MG63 (cell line): ENCODE measurements at regions not wholly inside any gene's neighbourhood (a gene's known extent, or its start where the extent isn't known, plus 50 kb on each side); places are given as distances from the start of the nearest gene placed in this dataset.

Experiments
- DNase-seq: peaks from one replicate; pipeline ENCODE4 v3.0.0-alpha.2; 2020
- H3K27me3 ChIP-seq: fragments of 250-450 bp; sonication (Bioruptor Pico); 2 replicates; pipeline ENCODE4 v1.5.1; 2020; ENCODE audit warnings: mild to moderate bottlenecking, moderate library complexity
- H3K36me3 ChIP-seq: fragments of 250-450 bp; sonication (Bioruptor Pico); 2 replicates; pipeline ENCODE4 v1.5.1; 2020; ENCODE audit warnings: mild to moderate bottlenecking, moderate library complexity
- H3K4me3 ChIP-seq: fragments of 250-450 bp; sonication (Bioruptor Pico); 2 replicates; pipeline ENCODE4 v1.5.1; 2020; ENCODE audit warnings: mild to moderate bottlenecking, moderate library complexity
- H3K9me3 ChIP-seq: fragments of 250-450 bp; sonication (Bioruptor Pico); 2 replicates; pipeline ENCODE4 v1.5.1; 2020; ENCODE audit warnings: mild to moderate bottlenecking, moderate library complexity

DNA sequence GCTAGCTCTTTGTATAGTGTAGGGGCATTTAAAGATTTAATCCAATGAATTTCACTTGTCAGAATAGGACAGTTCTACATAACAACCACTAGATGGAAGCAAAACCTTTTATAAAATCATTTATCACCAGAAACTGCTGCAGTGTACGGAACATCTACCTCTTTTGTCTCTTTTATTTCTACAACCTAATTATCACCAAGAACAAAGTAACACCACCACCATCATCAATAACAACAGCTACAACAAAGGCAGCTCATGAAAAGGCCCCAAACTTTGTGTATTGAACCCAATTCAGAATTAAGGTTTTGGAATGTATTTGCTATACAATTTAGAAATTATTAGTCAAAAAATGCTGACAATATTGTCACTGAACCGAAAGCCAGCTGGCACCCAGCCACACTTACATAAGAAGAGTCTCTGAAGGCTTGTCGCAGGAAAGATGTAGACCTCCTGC lies 260.9 kb upstream of the RPS6KA3 start:
- Histone ChIP-seq H3K9me3 (no peaks in the 10 kb centered on the region), H3K4me3 (no peak overlapping the region), H3K27me3 (peaks cover 2% of the 10 kb centered on the region; the same call in 1 of the 2 replicates), H3K36me3 (no peaks in the 10 kb centered on the region)
- no peak for DNase-seq

DNA sequence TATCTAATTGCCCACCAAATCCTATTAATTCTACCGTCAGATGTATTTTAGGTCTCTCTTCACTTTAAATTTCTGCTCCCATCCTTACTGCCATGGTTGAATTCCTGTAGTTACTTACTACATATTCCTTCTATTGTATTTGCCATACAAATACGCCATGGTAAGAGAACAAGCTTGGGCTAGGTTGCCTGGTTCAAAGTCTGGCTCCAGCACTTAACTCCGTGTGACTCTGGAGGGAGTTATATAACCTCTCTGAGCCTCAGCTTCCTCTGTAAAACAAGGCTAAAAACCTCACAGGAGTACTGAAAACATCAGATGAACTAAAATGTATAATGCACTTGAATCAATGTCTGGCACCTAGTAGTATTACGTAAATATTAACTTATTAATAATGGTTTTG lies 260.3 kb upstream of the RPS6KA3 start:
- no peak for DNase-seq
- H3K9me3 ChIP-seq, result no peaks in the 10 kb centered on the region
- no peaks in the 10 kb centered on the region for H3K36me3 ChIP-seq
- peaks cover 2% of the 10 kb centered on the region; the same call in 1 of the 2 replicates for H3K27me3 ChIP-seq
- no peak overlapping the region for H3K4me3 ChIP-seq

DNA sequence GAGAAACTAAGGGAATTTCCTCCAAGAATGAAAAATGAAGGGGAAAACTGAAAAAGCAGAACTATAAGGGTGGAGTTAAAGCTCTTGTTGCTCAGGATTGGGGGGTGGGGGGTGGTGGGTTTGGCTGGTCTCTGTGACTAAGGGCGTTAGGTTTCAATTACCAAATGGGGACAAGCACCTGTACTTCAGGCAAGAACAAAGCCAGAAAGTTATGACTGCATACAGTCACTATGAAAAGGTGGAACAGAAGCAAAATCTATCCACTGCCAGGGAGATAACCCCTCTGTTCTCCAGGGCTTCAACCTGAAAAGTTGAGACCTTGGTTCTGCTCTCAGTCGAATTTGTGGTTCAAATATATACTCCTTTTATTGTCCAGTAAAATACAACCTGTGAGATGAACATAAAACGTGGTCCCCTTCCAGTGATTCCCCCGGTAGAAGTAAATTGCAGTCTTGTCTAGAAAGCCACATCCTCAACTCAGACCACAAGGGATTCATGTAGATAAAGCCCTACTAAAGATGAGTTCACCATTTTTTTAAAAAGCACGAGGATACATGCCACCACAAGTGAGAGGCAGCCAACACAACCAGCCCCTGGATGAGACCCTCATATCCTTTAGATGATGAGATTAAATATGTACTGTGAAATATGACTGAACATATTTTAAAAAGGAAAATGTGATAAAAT lies 257.1 kb upstream of the RPS6KA3 start:
- no peaks in the 10 kb centered on the region for H3K36me3 ChIP-seq
- no peak overlapping the region for H3K4me3 ChIP-seq
- no peaks in the 10 kb centered on the region for H3K9me3 ChIP-seq
- DNase-seq, result no peak
- no peaks in the 10 kb centered on the region; the same call in 1 of the 2 replicates for H3K27me3 ChIP-seq

DNA sequence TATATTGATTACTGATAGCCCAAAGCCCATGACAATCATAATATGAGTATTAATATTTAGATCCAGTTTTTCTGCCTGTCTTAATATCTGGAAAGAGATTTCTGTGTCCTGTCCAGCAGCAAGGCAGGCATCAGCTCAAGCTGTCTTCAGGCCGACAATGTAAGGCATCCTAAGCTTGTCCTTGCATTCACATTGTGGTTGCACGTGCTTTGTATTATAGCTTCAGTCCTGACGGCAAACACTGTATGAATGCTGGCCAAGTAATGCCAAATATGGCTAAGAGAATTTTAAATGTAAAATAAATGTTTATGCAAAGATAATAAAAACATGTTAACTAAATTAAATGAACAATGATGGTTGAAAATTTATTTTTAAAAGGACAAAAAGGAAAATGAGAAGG lies 255.7 kb upstream of the RPS6KA3 start:
- Histone ChIP-seq H3K4me3 (no peak overlapping the region), H3K9me3 (no peaks in the 10 kb centered on the region)
- no peak for DNase-seq

DNA sequence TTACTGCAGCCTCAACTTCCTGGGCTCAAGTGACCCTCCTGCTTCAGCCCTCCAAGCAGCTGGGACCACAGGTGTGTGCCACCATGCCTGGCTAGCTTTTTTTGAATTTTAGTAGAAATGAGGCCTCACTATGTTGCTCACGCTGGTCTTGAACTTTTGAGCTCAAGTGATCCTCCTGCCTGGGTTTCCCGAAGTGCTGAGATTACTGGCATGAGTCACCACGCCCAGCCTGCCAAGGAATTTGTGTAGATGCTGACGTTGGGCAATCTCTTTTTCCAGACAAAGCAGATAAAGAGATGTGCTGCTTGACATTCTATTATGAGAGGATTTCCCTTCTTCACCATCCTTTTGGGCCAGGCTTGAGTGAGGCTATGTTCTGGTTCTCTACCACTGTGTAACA lies 254.5 kb upstream of the RPS6KA3 start:
- Histone ChIP-seq H3K9me3 (no peaks in the 10 kb centered on the region), H3K27me3 (no peaks in the 10 kb centered on the region), H3K4me3 (no peak overlapping the region), H3K36me3 (no peaks in the 10 kb centered on the region)
- peak; percentile 72 for DNase-seq

More for the DNA sequence above, 255.7 kb upstream of the RPS6KA3 start:
- Histone ChIP-seq H3K36me3 (no peaks in the 10 kb centered on the region), H3K27me3 (no peaks in the 10 kb centered on the region)

DNA sequence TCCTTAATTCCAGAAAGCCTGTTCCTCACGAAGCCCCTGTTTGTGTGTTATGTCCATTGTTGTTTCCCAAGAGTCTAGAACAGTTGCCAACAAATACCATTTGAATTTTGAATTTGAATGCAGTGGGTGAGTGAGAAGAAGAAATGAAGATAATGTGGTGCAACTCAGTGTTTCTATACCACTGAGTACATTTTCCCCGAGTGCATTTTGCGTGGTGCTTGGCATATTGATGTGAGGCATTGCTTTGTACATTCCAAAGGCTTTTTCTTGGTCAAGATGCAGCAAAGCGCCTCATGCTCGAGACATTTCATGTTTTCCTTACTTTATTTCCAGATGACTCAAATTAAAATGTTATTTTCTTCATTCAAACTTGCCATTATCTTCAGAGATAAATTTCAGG lies 253.1 kb upstream of the RPS6KA3 start:
- H3K36me3 ChIP-seq, result no peaks in the 10 kb centered on the region
- H3K4me3 ChIP-seq, result no peak overlapping the region
- no peaks in the 10 kb centered on the region for H3K27me3 ChIP-seq
- no peak for DNase-seq
- H3K9me3 ChIP-seq, result peaks cover 12% of the 10 kb centered on the region; the same call in 1 of the 2 replicates

DNA sequence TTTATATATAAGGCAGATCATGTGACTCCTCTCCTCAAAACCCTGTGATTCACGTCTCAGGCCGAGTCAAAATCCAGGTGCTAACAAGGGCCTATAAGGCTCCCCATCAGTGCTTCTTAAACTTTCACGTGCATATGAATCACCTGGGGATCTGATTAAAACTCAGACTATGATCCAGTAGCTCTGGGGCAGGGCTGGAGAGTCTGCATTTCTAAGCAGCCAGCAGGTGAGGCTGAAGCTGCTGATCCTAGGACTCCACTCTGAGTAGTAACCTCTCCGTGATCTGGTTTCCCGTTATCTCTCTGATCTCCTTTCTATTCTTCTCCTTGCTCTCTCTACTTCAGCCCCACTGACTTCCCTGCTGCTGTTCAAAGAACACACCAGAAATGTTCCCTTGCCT lies 252.4 kb upstream of the RPS6KA3 start:
- Histone ChIP-seq H3K9me3 (peaks cover 12% of the 10 kb centered on the region; the same call in 1 of the 2 replicates), H3K4me3 (no peak overlapping the region), H3K27me3 (no peaks in the 10 kb centered on the region), H3K36me3 (no peaks in the 10 kb centered on the region)
- DNase-seq, result no peak

DNA sequence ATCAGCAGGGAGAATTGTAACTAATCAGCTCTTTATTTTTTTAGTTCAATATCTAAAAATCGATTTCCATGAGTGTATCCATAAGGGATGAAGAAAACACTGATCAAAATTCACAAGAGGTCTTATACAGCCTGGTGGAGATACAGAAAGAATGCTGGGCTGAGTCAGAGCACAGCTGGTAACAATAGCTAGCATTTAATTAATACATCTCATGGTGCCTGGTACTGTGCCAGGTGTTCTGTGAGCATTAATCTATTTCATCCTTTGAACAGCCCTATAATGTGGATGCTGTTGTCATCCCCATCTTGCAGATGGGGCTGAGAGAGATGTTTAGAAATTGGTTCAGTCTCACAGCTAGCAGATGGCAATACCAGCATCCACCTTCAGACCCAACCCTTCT lies 250.9 kb upstream of the RPS6KA3 start:
- Histone ChIP-seq H3K4me3 (no peak overlapping the region), H3K27me3 (no peaks in the 10 kb centered on the region), H3K36me3 (no peaks in the 10 kb centered on the region), H3K9me3 (peaks cover 12% of the 10 kb centered on the region; the same call in 1 of the 2 replicates)
- DNase-seq, result no peak

DNA sequence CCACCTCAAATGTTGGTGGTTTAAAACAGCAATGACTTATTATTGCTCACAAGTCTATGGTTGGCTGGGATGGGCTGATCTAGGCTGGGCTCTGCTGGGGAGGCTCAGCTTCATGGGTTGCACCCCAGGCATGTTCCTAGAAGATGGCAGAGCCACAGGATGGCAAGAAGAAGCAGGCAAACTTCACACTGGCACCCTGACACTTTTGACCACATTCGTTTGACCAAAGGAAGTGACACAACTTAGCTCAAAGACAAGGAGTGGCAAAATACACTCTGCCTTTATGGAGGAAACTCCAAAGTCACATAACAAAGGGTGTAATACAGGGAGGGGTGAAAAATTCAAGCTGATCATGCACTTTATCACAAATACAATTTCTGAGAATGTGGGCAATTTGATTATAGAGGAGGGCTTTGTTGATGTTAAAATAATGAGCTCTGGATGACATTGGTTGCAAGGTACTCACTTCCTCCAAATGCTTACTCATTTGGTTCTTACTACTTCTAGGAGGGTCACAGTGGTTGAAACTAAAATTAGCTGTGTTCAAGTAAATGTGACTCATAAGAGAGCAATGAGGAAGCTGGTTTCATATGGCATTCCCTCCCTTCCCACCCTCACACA lies 249.2 kb upstream of the RPS6KA3 start:
- Histone ChIP-seq H3K36me3 (no peaks in the 10 kb centered on the region), H3K4me3 (no peak overlapping the region), H3K9me3 (peaks cover 12% of the 10 kb centered on the region; the same call in 1 of the 2 replicates), H3K27me3 (no peaks in the 10 kb centered on the region)
- peak; percentile 6 for DNase-seq

DNA sequence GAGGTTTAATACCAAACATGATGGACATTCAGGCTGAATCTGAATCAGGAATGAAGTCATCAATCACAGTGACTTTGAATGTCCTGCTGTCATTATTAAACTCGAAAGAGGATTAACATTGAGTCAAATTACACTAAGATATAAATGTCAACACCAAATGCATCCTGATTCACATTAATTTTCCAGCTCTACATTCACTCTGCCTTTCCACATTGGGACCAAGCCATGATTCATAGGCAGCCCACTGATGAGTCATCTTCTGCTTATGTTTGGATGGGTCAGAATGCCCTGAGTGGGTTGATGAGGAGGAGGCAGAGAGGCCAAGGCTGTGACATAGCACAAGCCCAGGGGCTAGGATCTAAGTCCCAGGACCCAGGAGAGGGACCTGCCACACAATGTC lies 247.6 kb upstream of the RPS6KA3 start:
- Histone ChIP-seq H3K27me3 (no peaks in the 10 kb centered on the region), H3K4me3 (no peak overlapping the region), H3K36me3 (no peaks in the 10 kb centered on the region), H3K9me3 (peaks cover 12% of the 10 kb centered on the region; the same call in 1 of the 2 replicates)
- peak; percentile 73 for DNase-seq

DNA sequence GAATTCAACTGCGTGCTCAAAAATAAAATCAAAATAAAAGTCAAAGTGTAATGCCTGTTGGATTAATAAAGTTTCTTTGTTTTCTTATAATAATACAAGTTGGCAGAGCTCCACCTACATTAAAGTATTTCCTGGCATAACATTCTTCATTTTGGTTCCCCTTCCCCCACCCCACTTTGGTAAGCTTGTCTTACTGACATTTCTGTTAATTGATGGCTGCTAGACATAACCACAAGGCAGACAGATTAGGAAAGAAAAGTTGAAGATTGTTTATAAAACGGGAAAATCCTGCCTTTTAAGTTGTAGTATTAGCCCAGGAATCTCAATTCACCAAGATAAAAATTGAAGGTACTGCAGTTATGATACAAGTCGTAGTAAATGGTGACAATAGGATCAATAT lies 246.5 kb upstream of the RPS6KA3 start:
- Histone ChIP-seq H3K27me3 (no peaks in the 10 kb centered on the region), H3K4me3 (no peak overlapping the region), H3K36me3 (no peaks in the 10 kb centered on the region), H3K9me3 (peaks cover 12% of the 10 kb centered on the region; the same call in 1 of the 2 replicates)
- DNase-seq, result no peak

DNA sequence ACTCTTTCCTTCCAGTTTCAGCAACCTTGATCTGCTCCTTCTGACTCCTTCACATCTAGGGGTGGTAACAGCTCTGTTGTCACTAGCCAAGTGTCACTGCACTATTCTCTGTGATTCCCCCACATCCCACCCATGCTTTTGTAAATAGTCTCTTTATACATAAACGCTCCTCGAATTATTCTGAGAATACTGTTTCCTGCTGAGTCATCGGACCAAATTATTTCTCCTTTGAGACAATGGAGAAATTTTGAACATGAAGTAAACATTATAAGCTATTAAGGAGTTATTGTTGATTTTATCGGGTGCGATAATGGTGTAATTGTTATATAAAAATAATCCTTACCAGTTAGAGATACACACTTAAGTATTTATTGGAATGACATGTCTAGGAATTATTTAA lies 245.1 kb upstream of the RPS6KA3 start:
- DNase-seq, result no peak
- peaks cover 12% of the 10 kb centered on the region; the same call in 1 of the 2 replicates for H3K9me3 ChIP-seq
- no peaks in the 10 kb centered on the region for H3K36me3 ChIP-seq
- H3K4me3 ChIP-seq, result no peak overlapping the region
- no peaks in the 10 kb centered on the region for H3K27me3 ChIP-seq

DNA sequence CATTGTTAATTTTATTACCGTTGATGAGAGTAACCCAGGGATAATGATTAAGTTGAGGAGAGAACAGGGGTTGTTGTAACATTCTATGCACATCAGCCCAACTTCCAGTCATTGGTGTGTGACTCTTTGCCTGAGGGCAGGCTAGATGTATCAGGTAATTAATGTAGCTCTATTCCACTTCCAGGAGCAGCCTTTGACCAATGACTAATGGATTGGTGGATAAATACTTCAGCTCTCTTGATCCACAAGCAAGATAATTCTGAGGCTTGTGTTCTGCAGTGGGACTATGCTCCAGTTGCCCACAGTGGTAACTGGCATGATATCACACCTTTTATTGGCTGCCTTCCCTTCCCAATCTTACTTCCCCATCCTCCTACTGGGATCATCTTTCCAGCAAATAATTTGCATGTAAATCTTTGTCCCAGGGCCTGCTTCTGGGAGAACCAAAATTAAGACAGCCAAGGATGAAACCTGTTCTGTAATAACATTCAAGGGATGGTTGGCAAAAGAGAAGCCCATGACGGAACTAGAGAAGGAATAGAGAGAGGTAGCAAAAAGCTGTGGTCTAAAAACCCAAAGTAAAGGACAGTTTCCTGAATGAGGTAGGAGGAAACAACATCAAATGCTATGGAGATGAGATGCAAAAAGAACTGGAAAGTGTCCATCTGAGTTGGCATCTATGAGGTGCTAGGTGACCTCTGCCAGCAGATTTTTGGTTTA lies 241.4 kb upstream of the RPS6KA3 start:
- Histone ChIP-seq H3K36me3 (no peaks in the 10 kb centered on the region), H3K9me3 (no peaks in the 10 kb centered on the region), H3K4me3 (no peak overlapping the region), H3K27me3 (no peaks in the 10 kb centered on the region)
- DNase-seq, result no peak

DNA sequence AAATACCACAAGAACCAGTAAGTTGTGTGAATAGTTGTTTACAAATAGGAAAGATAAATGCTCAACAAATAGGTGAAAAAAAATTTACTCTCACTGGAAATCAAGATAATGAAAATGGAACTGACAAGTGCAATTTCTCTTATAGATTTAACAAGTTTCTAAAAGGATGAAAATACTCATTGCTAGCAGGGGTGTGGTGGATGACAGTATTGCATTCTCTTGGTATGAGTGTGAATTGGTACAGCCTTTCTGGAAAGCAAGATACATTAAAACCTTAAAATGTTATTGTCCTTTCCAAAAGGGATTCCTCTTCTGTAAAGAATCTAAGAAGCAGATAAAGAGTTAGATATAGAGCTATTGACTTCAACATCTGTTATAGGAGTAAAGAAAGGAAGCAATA lies 240.0 kb upstream of the RPS6KA3 start:
- H3K9me3 ChIP-seq, result no peaks in the 10 kb centered on the region
- no peak for DNase-seq
- no peak overlapping the region for H3K4me3 ChIP-seq
- no peaks in the 10 kb centered on the region for H3K36me3 ChIP-seq
- H3K27me3 ChIP-seq, result no peaks in the 10 kb centered on the region

DNA sequence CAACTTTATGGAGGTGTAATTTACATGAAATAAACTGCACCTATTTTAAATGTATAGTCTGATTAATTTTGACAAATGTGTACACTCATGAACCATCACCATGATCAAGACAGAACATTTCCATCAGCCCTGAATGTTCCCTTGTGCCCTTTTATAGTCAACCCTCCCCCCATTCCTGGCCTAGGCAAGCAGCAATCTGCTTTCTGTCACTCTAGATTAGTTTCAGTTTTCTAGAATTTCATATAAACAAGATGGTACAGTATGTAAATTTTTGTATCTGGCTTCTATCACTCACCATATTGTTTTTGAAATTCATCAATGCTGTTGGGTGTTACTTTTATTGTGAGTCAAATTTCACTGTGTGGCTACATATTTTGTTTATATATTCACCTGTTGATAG lies 234.2 kb upstream of the RPS6KA3 start:
- no peak for DNase-seq
- H3K4me3 ChIP-seq, result no peak overlapping the region

DNA sequence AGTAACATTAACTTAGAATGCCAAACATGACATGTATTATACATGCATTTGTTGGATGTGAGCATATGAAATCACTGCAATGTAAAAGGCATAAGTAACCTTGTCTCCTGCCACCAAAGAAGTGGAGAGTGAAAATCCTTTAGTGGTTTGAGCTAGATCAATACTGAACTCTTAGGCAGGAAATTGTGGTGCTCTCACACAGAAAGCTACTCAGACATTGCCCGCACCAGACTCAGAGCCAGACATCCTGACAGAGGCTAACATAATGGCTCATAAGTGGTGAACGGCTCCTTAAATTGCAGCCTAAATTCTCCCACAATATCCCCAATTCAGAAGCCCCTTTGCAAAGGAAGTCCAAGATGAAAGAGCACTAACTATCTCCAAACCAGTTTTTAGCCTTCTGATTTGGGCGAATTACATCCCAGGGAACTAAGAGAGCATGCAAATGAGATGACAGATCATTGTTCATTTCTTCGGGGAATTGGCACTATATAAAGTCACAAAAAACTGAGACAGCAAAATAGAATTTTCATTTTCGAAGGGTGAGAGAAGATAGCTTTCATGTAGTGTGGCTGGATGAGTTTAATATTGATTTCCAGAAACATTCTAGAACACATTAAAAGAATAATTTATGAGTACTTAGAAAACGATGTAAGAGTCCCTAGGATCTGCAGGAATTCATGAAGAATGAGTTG lies 233.6 kb upstream of the RPS6KA3 start:
- Histone ChIP-seq H3K27me3 (no peaks in the 10 kb centered on the region), H3K4me3 (no peak overlapping the region), H3K36me3 (no peaks in the 10 kb centered on the region), H3K9me3 (no peaks in the 10 kb centered on the region)
- no peak for DNase-seq

More for the DNA sequence above, 234.2 kb upstream of the RPS6KA3 start:
- Histone ChIP-seq H3K27me3 (no peaks in the 10 kb centered on the region), H3K36me3 (no peaks in the 10 kb centered on the region), H3K9me3 (no peaks in the 10 kb centered on the region)

DNA sequence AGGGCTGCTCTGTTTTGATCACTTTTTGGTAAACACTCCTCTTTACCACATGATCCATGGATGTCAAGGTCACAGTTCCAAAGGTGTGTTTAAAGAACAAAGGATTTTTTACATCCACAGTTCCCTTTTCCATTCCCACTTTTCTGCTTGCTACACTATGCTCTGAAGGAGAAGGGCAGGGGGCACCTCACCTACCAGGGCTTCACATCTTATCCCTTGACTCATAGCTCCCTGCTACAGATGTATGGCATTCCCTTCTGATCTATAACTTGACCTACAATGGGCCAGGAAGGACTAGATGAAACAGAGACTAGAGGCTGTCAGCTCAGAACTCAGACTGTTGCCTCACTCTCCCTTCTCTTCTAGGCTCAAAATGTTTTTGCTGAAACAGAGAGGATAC lies 233.1 kb upstream of the RPS6KA3 start:
- H3K36me3 ChIP-seq, result no peaks in the 10 kb centered on the region
- H3K9me3 ChIP-seq, result no peaks in the 10 kb centered on the region
- no peak overlapping the region for H3K4me3 ChIP-seq
- DNase-seq, result no peak
- H3K27me3 ChIP-seq, result no peaks in the 10 kb centered on the region
